Activated T-cell treated with anti-CD3 and anti-CD28 coated beads, Interleukin-2, amount 50 U/mL, for 24 hours (primary cell): ENCODE measurements at regions not wholly inside any gene's neighbourhood (a gene's known extent, or its start where the extent isn't known, plus 50 kb on each side); places are given as distances from the start of the nearest gene placed in this dataset.

ENCODE experiments used
- DNase-seq: peaks from one replicate; pipeline ENCODE4 v3.0.0-alpha.2; 2020
- H3K27ac Mint-ChIP-seq: 2 replicates; pipeline ENCODE4 v1.8.0; 2020; ENCODE audit warnings: mild to moderate bottlenecking, mixed read lengths
- H3K27me3 Mint-ChIP-seq: 2 replicates; pipeline ENCODE4 v1.8.0; 2020; ENCODE audit warnings: mixed read lengths
- H3K36me3 Mint-ChIP-seq: 2 replicates; pipeline ENCODE4 v1.8.0; 2020; ENCODE audit warnings: low read depth, mixed read lengths
- H3K4me1 Mint-ChIP-seq: 2 replicates; pipeline ENCODE4 v1.8.0; 2020; ENCODE audit warnings: low read depth, mixed read lengths
- H3K4me3 Mint-ChIP-seq: 2 replicates; pipeline ENCODE4 v1.8.0; 2020; ENCODE audit warnings: mild to moderate bottlenecking, moderate library complexity, mixed read lengths
- H3K9me3 Mint-ChIP-seq: 2 replicates; pipeline ENCODE4 v1.8.0; 2020; ENCODE audit warnings: mixed read lengths

DNA sequence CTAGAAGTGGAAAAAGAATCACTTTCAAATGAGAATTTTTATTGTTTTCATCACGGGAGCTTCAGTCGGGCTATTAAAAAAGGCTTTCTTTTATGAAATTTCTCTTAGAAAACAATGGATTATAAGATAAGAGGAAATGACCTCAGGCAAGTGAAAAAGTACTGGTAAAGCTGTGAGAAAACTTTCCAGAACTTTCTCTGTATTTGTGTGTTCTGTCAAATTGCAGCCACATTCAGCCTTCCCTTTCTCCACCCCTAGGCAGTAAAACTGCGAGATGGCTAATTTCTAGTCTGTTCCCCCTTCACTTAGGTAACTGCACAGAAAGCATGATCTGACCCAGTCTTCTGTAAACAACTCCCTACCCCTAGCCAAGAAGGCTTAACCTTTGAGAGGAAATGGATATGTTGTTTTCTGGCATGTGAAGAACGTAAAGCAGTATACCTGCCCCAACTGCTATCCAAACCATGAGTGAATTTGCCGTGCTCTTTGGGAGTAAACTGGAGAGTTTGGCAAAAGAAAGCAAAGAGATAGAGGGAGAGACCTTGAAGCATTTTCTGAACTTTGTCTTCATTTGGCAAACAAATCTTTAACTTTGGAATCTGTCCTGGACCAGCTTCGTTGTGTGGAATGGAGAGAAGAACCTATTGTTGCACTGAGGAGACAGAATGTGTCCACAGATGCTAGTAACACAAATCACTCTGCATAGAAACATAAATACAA is 105.4 kb downstream of the ETAA1 start:
- no peaks in the 10 kb centered on the region for H3K36me3 Mint-ChIP-seq
- H3K9me3 Mint-ChIP-seq = no peaks in the 10 kb centered on the region
- H3K4me1 Mint-ChIP-seq = no peaks in the 10 kb centered on the region
- no peak overlapping the region for H3K4me3 Mint-ChIP-seq
- peaks cover 4% of the 10 kb centered on the region for H3K27me3 Mint-ChIP-seq
- no peak for DNase-seq
- H3K27ac Mint-ChIP-seq = no peak overlapping the region

DNA sequence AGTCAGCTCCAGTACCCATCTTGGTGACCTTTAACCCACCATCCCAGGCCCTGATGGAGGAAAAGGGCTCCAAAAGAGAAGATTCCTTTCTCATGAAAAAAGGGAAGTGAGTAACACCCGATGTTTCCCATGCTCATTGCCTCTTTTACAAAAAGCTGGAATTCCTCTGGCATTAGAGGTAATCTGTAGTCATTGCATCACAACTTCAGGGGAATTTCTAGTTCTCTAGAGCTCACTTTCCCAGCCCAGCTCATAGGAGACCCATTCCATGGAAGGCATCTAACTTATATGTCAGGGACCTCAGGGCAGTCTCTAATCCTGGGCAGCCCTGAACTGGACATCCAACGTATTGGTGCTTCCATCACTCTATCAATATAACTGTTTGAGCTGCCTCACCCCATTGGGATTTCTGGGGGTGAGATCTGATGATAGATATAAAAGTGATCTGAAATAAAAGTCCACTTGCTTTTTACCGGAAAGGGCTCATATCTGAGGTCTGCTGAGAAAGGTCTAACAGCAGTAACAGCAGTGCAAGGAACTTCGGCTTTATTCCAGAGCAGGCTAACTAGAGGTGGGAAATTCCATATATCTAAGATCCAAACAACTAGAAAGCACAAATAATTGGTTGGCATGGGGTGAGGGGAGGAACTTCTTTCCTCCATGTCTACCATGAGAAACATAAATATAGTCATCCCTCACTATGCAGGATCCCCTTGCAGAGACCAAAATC is 106.1 kb downstream of the ETAA1 start:
- no peaks in the 10 kb centered on the region for H3K4me1 Mint-ChIP-seq
- no peaks in the 10 kb centered on the region for H3K36me3 Mint-ChIP-seq
- no peak for DNase-seq
- no peak overlapping the region for H3K27ac Mint-ChIP-seq
- H3K4me3 Mint-ChIP-seq = no peak overlapping the region
- H3K9me3 Mint-ChIP-seq = no peaks in the 10 kb centered on the region
- H3K27me3 Mint-ChIP-seq = peaks cover 4% of the 10 kb centered on the region

- peaks cover 3% of the 10 kb centered on the region for H3K27me3 Mint-ChIP-seq
- no peak overlapping the region for H3K27ac Mint-ChIP-seq
- no peak for DNase-seq
- H3K9me3 Mint-ChIP-seq = no peaks in the 10 kb centered on the region
- no peak overlapping the region for H3K4me3 Mint-ChIP-seq
- no peaks in the 10 kb centered on the region for H3K4me1 Mint-ChIP-seq
- no peaks in the 10 kb centered on the region for H3K36me3 Mint-ChIP-seq
Observed at GRCh38 chr2:67510745-67511144, 113.6 kb downstream of the ETAA1 start.

- no peak overlapping the region for H3K4me3 Mint-ChIP-seq
- peaks cover 3% of the 10 kb centered on the region for H3K27me3 Mint-ChIP-seq
- H3K36me3 Mint-ChIP-seq = no peaks in the 10 kb centered on the region
- H3K27ac Mint-ChIP-seq = no peak overlapping the region
- H3K9me3 Mint-ChIP-seq = no peaks in the 10 kb centered on the region
- no peaks in the 10 kb centered on the region for H3K4me1 Mint-ChIP-seq
- no peak for DNase-seq
Observed at GRCh38 chr2:67514515-67514914, 117.4 kb downstream of the ETAA1 start.

- Mint-ChIP-seq H3K4me3 (no peak overlapping the region), H3K27me3 (peaks cover 3% of the 10 kb centered on the region), H3K27ac (no peak overlapping the region), H3K36me3 (no peaks in the 10 kb centered on the region), H3K9me3 (no peaks in the 10 kb centered on the region), H3K4me1 (no peaks in the 10 kb centered on the region)
- DNase-seq = no peak
Observed at GRCh38 chr2:67515056-67515455, 117.9 kb downstream of the ETAA1 start.

- Mint-ChIP-seq H3K36me3 (no peaks in the 10 kb centered on the region), H3K27ac (no peak overlapping the region), H3K4me1 (no peaks in the 10 kb centered on the region), H3K9me3 (no peaks in the 10 kb centered on the region), H3K27me3 (peaks cover 3% of the 10 kb centered on the region), H3K4me3 (no peak overlapping the region)
- no peak for DNase-seq
Observed at GRCh38 chr2:67515538-67515937, 118.4 kb downstream of the ETAA1 start.

DNA sequence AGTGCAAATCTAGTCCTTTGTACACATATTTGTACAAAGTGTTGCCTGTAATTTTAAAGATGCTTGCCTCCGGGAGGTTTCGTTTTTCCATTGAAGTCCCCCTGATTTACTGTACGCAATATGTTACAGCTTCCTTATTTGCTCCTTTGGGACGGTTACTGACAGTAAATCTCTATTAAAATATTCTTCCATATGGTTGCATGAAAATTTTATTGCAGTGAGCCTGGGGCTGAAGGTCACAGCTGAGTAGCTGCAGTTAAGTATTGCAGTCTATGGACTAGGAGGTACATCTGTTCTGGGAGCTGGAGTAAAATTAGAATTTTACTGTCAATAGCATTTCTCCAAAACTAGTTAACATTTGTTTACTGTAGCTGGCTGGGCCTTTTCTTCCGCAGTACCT is 119.2 kb downstream of the ETAA1 start:
- H3K4me1 Mint-ChIP-seq = no peaks in the 10 kb centered on the region
- no peaks in the 10 kb centered on the region for H3K9me3 Mint-ChIP-seq
- no peaks in the 10 kb centered on the region for H3K36me3 Mint-ChIP-seq
- peaks cover 3% of the 10 kb centered on the region for H3K27me3 Mint-ChIP-seq
- H3K4me3 Mint-ChIP-seq = no peak overlapping the region
- DNase-seq = no peak
- no peak overlapping the region for H3K27ac Mint-ChIP-seq

DNA sequence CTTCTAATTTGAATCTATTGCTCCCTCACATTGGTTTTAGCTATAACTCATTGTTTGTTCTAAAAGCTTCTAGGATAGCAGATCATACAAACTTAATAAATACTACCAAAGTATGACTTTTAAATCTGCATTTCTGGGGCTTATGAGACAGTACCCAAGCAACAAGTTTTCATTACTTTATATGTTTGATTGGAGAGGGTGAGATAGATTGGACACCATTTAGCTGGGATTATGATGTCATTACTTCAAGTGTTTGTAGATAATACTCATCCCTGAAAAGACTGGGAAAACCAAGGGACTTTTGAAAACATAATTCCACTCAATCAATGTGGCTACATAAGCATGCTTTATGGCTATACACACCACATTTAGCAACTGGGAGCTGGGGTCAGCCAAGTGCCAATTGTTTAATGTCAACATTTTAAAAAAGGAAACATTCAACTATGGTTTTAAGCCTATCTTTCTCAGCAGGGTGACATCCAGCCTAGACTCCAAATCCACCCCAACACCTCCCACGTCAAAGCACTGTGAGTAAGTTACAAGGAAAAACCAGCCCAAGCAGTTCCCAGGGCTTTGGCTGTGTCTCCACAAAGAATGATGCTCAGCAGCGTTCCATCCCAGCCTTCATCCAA is 119.9 kb downstream of the ETAA1 start:
- no peak for DNase-seq
- Mint-ChIP-seq H3K27ac (no peak overlapping the region), H3K4me3 (no peak overlapping the region), H3K4me1 (no peaks in the 10 kb centered on the region), H3K9me3 (no peaks in the 10 kb centered on the region), H3K36me3 (no peaks in the 10 kb centered on the region), H3K27me3 (peaks cover 3% of the 10 kb centered on the region)

DNA sequence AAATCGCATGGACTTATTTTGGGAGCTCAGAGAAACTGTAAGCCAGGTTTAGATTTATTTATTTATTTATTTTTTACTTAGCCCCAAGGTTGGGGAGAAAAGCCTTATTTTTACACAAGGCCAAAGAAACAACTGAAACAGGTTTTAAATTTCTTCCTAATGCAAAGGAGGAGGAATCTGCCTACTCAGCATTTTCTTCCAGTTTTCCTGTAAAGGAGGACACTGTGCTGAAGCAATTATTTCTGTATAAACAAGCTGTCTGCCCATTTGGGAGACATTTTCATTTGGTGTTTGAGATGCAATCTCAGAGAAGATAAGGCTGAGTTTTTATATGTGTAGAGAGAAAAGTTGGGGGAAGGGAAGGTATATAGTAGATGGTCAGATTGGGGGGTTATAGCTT is 125.0 kb downstream of the ETAA1 start:
- no peaks in the 10 kb centered on the region for H3K27me3 Mint-ChIP-seq
- H3K36me3 Mint-ChIP-seq = no peaks in the 10 kb centered on the region
- H3K4me3 Mint-ChIP-seq = no peak overlapping the region
- DNase-seq = no peak
- H3K4me1 Mint-ChIP-seq = no peaks in the 10 kb centered on the region
- H3K27ac Mint-ChIP-seq = no peak overlapping the region
- H3K9me3 Mint-ChIP-seq = no peaks in the 10 kb centered on the region

- no peaks in the 10 kb centered on the region for H3K4me1 Mint-ChIP-seq
- no peaks in the 10 kb centered on the region for H3K27me3 Mint-ChIP-seq
- H3K27ac Mint-ChIP-seq = no peak overlapping the region
- no peak for DNase-seq
- H3K4me3 Mint-ChIP-seq = no peak overlapping the region
- no peaks in the 10 kb centered on the region for H3K9me3 Mint-ChIP-seq
- H3K36me3 Mint-ChIP-seq = no peaks in the 10 kb centered on the region
Observed at GRCh38 chr2:67524213-67524612, 127.1 kb downstream of the ETAA1 start.

GRCh38 chr2:67524777-67525176 is 127.6 kb downstream of the ETAA1 start:
- no peak overlapping the region for H3K27ac Mint-ChIP-seq
- no peak for DNase-seq

DNA sequence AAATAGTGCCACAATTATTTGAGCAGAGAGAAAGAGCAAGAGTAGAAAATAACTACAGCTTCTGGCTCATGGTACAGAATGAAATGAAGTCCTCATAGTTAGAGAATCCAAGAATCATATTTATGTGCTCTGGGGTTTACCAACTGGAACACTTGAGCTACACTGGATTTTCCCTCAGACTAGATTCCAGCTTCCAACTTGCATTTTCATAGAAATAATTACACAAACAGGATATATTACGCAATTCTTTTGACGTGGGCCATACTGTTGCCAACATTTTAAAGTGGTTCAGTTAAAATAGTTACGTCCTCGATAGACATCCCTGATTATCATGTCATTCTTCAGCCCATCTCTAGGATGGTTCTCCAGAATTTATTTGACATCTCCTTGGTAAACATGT is 129.2 kb downstream of the ETAA1 start:
- Mint-ChIP-seq H3K27me3 (no peaks in the 10 kb centered on the region), H3K4me3 (no peak overlapping the region), H3K9me3 (no peaks in the 10 kb centered on the region), H3K36me3 (no peaks in the 10 kb centered on the region), H3K4me1 (no peaks in the 10 kb centered on the region), H3K27ac (no peak overlapping the region)
- no peak for DNase-seq

More at GRCh38 chr2:67524777-67525176, 127.6 kb downstream of the ETAA1 start:
- Mint-ChIP-seq H3K9me3 (no peaks in the 10 kb centered on the region), H3K4me1 (no peaks in the 10 kb centered on the region), H3K4me3 (no peak overlapping the region), H3K36me3 (no peaks in the 10 kb centered on the region), H3K27me3 (no peaks in the 10 kb centered on the region)

DNA sequence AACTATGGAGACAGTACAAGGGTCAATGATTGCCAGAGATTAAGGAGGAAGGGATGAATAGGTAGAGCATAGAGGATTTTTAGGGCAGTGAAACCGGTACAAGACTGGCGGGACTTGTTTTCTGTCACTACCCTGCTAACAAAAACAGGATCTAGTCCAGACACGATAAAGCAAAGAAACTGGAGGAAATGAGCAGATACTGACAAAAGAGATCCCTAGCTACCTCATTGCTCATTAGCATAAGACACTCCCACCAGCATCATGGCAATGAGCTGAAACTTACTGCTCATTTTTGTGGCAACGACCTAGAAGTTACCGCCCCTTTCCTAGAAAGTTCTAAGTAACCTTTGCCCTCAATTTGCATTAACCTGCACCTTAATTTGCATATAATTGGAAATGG is 131.2 kb downstream of the ETAA1 start:
- no peaks in the 10 kb centered on the region for H3K27me3 Mint-ChIP-seq
- DNase-seq = no peak

GRCh38 chr2:67532387-67532786 is 135.3 kb downstream of the ETAA1 start:
- no peaks in the 10 kb centered on the region for H3K27me3 Mint-ChIP-seq
- DNase-seq = no peak
- H3K4me1 Mint-ChIP-seq = no peaks in the 10 kb centered on the region
- H3K9me3 Mint-ChIP-seq = no peaks in the 10 kb centered on the region
- no peaks in the 10 kb centered on the region for H3K36me3 Mint-ChIP-seq
- H3K4me3 Mint-ChIP-seq = no peak overlapping the region
- H3K27ac Mint-ChIP-seq = no peak overlapping the region

More for the DNA sequence above, 131.2 kb downstream of the ETAA1 start:
- Mint-ChIP-seq H3K9me3 (no peaks in the 10 kb centered on the region), H3K4me1 (no peaks in the 10 kb centered on the region), H3K36me3 (no peaks in the 10 kb centered on the region), H3K4me3 (no peak overlapping the region), H3K27ac (no peak overlapping the region)

DNA sequence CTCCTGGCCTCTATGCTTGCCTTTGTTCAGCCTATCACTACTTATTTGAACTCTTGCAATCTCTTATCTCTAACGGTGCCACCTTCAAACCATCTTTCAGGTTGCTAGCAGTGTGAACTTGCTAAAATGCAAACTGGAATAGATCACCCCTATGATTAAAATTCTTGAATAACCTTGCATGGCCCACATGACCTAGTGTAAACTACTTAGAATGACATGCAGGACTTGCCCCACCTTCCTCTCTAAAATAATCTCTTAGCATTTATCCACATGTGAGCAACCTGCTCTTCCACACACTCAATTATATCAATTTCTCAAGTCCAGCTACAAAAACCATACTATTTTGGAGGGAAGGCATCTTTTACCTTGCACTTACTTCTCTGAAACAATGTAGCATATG is 137.6 kb downstream of the ETAA1 start:
- no peaks in the 10 kb centered on the region for H3K36me3 Mint-ChIP-seq

More for the DNA sequence above, 137.6 kb downstream of the ETAA1 start:
- DNase-seq = no peak
- H3K4me3 Mint-ChIP-seq = no peak overlapping the region
- no peak overlapping the region for H3K27ac Mint-ChIP-seq
- H3K9me3 Mint-ChIP-seq = peaks cover 9% of the 10 kb centered on the region
- H3K4me1 Mint-ChIP-seq = no peaks in the 10 kb centered on the region
- no peaks in the 10 kb centered on the region for H3K27me3 Mint-ChIP-seq
